Common myeloid progenitor, CD34-positive (primary cell): ENCODE measurements at regions not wholly inside any gene's neighbourhood (a gene's known extent, or its start where the extent isn't known, plus 50 kb on each side); places are given as distances from the start of the nearest gene placed in this dataset.

Experiments
- CTCF ChIA-PET: fragments of 350-600 bp; sonication (Branson Sonifier 250); formaldehyde crosslinking; loops from one replicate; lab custom pipeline; 2021; ENCODE audit warnings: antibody characterized with exemption; lab: Charles Lee
- POLR2A ChIA-PET: fragments of 350-600 bp; sonication (Branson Sonifier 250); formaldehyde crosslinking; loops from one replicate; lab custom pipeline; 2021; ENCODE audit warnings: antibody characterized with exemption; lab: Charles Lee
- DNase-seq, 3 donors: peaks; one replicate each; pipeline versions ENCODE4 v3.0.0 to v3.0.0-alpha.2; 2013
- H3K27ac ChIP-seq, 2 experiments: 1 replicate in 1 of 2; 2 replicates in 1 of 2; pipeline ENCODE4 v1.7.0; 2013; ENCODE audit warnings: inconsistent platforms in 2 of 2, low read length in 2 of 2, mild to moderate bottlenecking in 2 of 2, low read depth in 1 of 2, moderate library complexity in 1 of 2; ENCODE audit not compliant: severe bottlenecking in 2 of 2, insufficient read depth in 1 of 2, poor library complexity in 1 of 2
- H3K27me3 ChIP-seq, 5 experiments: replicated peaks in 2 of 5; 1 replicate in 3 of 5; 2 replicates in 2 of 5; pipeline versions ENCODE4 v1.6.1 to v1.7.0; 2013; ENCODE audit warnings: low read length in 4 of 5, mild to moderate bottlenecking in 2 of 5, moderate library complexity in 2 of 5, inconsistent platforms in 1 of 5; ENCODE audit not compliant: insufficient read depth in 5 of 5, control insufficient read depth in 4 of 5
- H3K36me3 ChIP-seq, 4 experiments: 1 replicate in 2 of 4; 2 replicates in 2 of 4; pipeline versions ENCODE4 v1.6.1 to v1.7.0; 2013; ENCODE audit warnings: low read length in 3 of 4, control low read depth in 1 of 4, mild to moderate bottlenecking in 1 of 4; ENCODE audit not compliant: control insufficient read depth in 4 of 4, insufficient read depth in 4 of 4
- H3K4me1 ChIP-seq, 4 experiments: 1 replicate in 3 of 4; 2 replicates in 1 of 4; pipeline versions ENCODE4 v1.6.1 to v1.7.1; 2013; ENCODE audit warnings: low read length in 3 of 4, mild to moderate bottlenecking in 3 of 4, control low read depth in 1 of 4, inconsistent platforms in 1 of 4, moderate library complexity in 1 of 4; ENCODE audit not compliant: control insufficient read depth in 4 of 4, insufficient read depth in 4 of 4; ENCODE audit errors: control extremely low read depth in 1 of 4
- H3K4me3 ChIP-seq, 7 experiments: 1 replicate in 4 of 7; 2 replicates in 3 of 7; pipeline versions ENCODE4 v1.5.1 to v1.7.0; 2013; ENCODE audit warnings: mild to moderate bottlenecking in 7 of 7, low read length in 6 of 7, moderate library complexity in 6 of 7, inconsistent platforms in 2 of 7, low read depth in 2 of 7, control low read depth in 1 of 7; ENCODE audit not compliant: insufficient read depth in 4 of 7, control insufficient read depth in 1 of 7; ENCODE audit errors: extremely low read depth in 1 of 7
- H3K9me3 ChIP-seq, 5 experiments: 1 replicate in 4 of 5; 2 replicates in 1 of 5; pipeline versions ENCODE4 v1.6.1 to v1.7.1; 2013; ENCODE audit warnings: low read length in 4 of 5, mild to moderate bottlenecking in 2 of 5, inconsistent platforms in 1 of 5, low read depth in 1 of 5, moderate library complexity in 1 of 5; ENCODE audit not compliant: control insufficient read depth in 4 of 5, insufficient read depth in 2 of 5; ENCODE audit errors: control extremely low read depth in 1 of 5
- WGBS: methylation state at CpG from one replicate; pipeline ENCODE4 v1.1.5; 2013; ENCODE audit not compliant: insufficient coverage; 5-methylcytosine and 5-hydroxymethylcytosine counted together

DNA sequence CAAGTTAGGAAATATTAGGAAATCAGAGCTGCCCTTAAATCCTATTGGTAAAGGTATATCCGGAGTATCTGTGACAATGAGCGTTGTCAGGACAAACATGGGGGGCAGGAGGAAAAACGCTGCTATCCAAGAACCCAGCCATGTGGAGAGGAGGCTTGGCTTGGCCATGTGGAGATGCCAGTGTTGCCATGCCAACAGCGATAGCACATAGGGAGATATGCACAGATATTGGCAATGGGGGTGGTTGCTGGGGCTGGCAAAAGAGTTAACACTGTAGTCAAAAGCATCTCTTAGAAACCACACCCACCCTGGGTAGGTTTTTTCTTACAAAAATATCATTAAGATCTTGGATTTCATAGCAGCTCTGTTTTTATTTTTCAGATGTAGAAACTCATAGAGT, 106.4 kb upstream of the ASTN2 start:
- POLR2A ChIA-PET, result no interaction called here

GRCh38 chr9:117516676-117517632, 102.1 kb upstream of the ASTN2 start:
- Histone ChIP-seq H3K9me3 (no peaks in the 10 kb centered on the region), H3K27ac (no peak overlapping the region), H3K36me3 (no peaks in the 10 kb centered on the region), H3K4me1 (no peaks in the 10 kb centered on the region), H3K4me3 (no peak overlapping the region), H3K27me3 (no peaks in the 10 kb centered on the region)
- CTCF ChIA-PET, result no interaction called here
- no peak for DNase-seq
- POLR2A ChIA-PET, result no interaction called here
- 96% methylated on average over 4 of the region's 4 CpGs for WGBS

More for the DNA sequence above, 106.4 kb upstream of the ASTN2 start:
- Histone ChIP-seq H3K36me3 (no peaks in the 10 kb centered on the region), H3K4me3 (no peak overlapping the region), H3K9me3 (peaks cover 0 to 3% (median 0%) of the 10 kb centered on the region in 5 experiments), H3K4me1 (no peaks in the 10 kb centered on the region), H3K27ac (no peak overlapping the region), H3K27me3 (no peaks in the 10 kb centered on the region)
- WGBS, result 100% methylated on average over 3 of the region's 4 CpGs
- CTCF ChIA-PET, result no interaction called here
- DNase-seq, result no peak

- 96% methylated on average over 3 of the region's 4 CpGs for WGBS
- Histone ChIP-seq H3K36me3 (no peaks in the 10 kb centered on the region), H3K4me3 (no peak overlapping the region), H3K9me3 (no peaks in the 10 kb centered on the region), H3K27ac (no peak overlapping the region), H3K4me1 (no peaks in the 10 kb centered on the region), H3K27me3 (no peaks in the 10 kb centered on the region)
- CTCF ChIA-PET, result interaction anchor here (1.4 kb wide), 1 partner anchor 24 kb away, joined by 3 read pairs; no protein-coding TSS in a partner anchor
- DNase-seq, result no peak
- POLR2A ChIA-PET, result no interaction called here
Observed at GRCh38 chr9:117511852-117512481, 97.1 kb upstream of the ASTN2 start.

- CTCF ChIA-PET, result no interaction called here
- Histone ChIP-seq H3K36me3 (no peaks in the 10 kb centered on the region), H3K4me3 (no peak overlapping the region), H3K27me3 (no peaks in the 10 kb centered on the region), H3K9me3 (peaks cover 0 to 1% (median 0%) of the 10 kb centered on the region in 5 experiments), H3K4me1 (no peaks in the 10 kb centered on the region), H3K27ac (no peak overlapping the region)
- POLR2A ChIA-PET, result no interaction called here
- DNase-seq, result no peak
- no CpG with 5 or more reads among the region's 2 CpGs for WGBS
Observed at GRCh38 chr9:117496307-117496706, 81.5 kb upstream of the ASTN2 start.

DNA sequence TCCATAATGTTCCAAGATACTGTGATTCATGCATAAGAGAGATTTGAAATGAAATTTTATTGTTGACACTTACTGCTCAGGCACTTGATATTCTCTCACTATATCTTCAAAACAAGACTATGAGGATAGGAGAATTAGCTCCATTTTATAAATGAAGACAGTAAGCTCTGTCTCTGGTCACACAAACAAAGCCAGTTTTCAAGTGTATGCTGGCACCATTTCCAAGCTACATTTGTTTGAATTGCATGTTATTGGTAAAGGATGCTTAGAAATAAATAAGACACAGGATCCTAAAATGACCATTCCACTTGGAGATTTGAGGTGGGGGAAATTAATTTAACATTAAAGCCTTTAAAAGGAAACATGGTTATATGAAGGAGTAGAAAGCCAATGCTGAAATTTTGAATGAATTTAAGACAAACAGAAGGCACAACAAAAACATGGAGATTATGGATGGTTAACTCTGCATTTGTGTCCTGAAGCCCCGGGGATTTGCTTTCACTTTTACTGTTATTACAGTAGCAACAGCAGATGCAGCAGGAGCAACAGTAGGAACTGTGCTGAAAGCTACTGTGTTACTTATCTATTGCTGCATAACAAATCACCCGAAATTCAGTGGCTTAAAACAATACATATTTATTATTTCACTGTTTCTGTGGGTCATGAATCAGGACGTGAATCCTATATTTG, 79.7 kb upstream of the ASTN2 start:
- Histone ChIP-seq H3K36me3 (no peaks in the 10 kb centered on the region), H3K27ac (no peak overlapping the region), H3K4me1 (no peaks in the 10 kb centered on the region), H3K4me3 (peak overlapping the region in 2 of 7 experiments; percentile 33 to 36), H3K9me3 (peaks cover 0 to 1% (median 0%) of the 10 kb centered on the region in 5 experiments), H3K27me3 (peaks cover 0 to 2% (median 0%) of the 10 kb centered on the region in 5 experiments)
- 14% methylated on average over 1 of the region's 3 CpGs for WGBS
- ChIA-PET CTCF (interaction anchor here (1.5 kb wide), 1 partner anchor 10 kb away, joined by 3 read pairs; no protein-coding TSS in a partner anchor), POLR2A (no interaction called here)
- DNase-seq, result peak in 2 of 3 donors; percentile 5 to 21

DNA sequence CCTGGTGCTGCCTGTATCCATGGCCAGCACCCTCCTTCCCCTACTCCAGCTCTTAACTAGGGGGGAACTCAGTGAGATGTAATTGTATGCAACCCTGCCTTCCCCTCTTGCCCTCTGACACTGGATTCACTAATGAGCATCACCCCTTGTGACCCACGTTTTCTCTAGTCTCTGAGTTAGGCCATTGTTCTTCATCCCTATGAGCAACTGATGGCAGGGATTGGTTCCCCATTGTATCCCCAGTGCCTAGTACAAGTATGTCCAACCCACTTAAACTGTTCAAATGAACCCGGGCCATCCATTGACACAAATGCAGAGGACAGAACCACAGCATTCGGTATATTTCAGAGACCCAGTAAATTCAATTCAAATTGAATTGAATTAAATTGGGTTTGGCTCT, 77.6 kb upstream of the ASTN2 start:
- Histone ChIP-seq H3K27ac (no peak overlapping the region), H3K4me1 (peaks cover 0 to 3% (median 1%) of the 10 kb centered on the region in 4 experiments), H3K9me3 (no peaks in the 10 kb centered on the region), H3K4me3 (no peak overlapping the region), H3K36me3 (no peaks in the 10 kb centered on the region), H3K27me3 (peaks cover 0 to 3% (median 0%) of the 10 kb centered on the region in 5 experiments)
- no peak for DNase-seq
- POLR2A ChIA-PET, result no interaction called here
- CTCF ChIA-PET, result no interaction called here
- 76% methylated on average over 3 of the region's 3 CpGs for WGBS
